ENCODE measurements at regions not wholly inside any gene's neighbourhood (a gene's known extent, or its start where the extent isn't known, plus 50 kb on each side); places are given as distances from the start of the nearest gene placed in this dataset.
"Not testable (repeated sequence)": the region's sequence is repeated elsewhere in the genome, so short reads cannot be mapped to it uniquely, and the experiment has no call there.

- POLR2A ChIA-PET = no interaction called here
- CTCF ChIA-PET = no interaction called here
Observed at GRCh38 chr2:75328156-75328555, 128.8 kb upstream of the TACR1 start.

- POLR2A ChIA-PET = no interaction called here
- CTCF ChIA-PET = no interaction called here
Observed at GRCh38 chr2:75327334-75327733, 128.0 kb upstream of the TACR1 start.

GRCh38 chr2:75326645-75327044, 127.3 kb upstream of the TACR1 start:
- ChIA-PET CTCF (no interaction called here), POLR2A (no interaction called here)

GRCh38 chr2:75325594-75325993, 126.3 kb upstream of the TACR1 start:
- POLR2A ChIA-PET = no interaction called here
- CTCF ChIA-PET = no interaction called here

- ChIA-PET CTCF (no interaction called here), POLR2A (no interaction called here)
Observed at GRCh38 chr2:75324861-75325284, 125.6 kb upstream of the TACR1 start.

- CTCF ChIA-PET = no interaction called here
- POLR2A ChIA-PET = no interaction called here
Observed at GRCh38 chr2:75324141-75324540, 124.8 kb upstream of the TACR1 start.

GRCh38 chr2:75321599-75321922, 122.2 kb upstream of the TACR1 start:
- ChIA-PET CTCF (no interaction called here), POLR2A (no interaction called here)

- ChIA-PET POLR2A (no interaction called here), CTCF (no interaction called here)
Observed at GRCh38 chr2:75320898-75321598, 121.7 kb upstream of the TACR1 start.

GRCh38 chr2:75319951-75320350, 120.6 kb upstream of the TACR1 start:
- ChIA-PET CTCF (no interaction called here), POLR2A (no interaction called here)

GRCh38 chr2:75317802-75318201, 118.5 kb upstream of the TACR1 start:
- ChIA-PET POLR2A (no interaction called here), CTCF (no interaction called here)

GRCh38 chr2:75317316-75317715, 118.0 kb upstream of the TACR1 start:
- CTCF ChIA-PET = interaction anchor here (0.6 kb wide), 1 partner anchor 53 kb away, joined by 4 read pairs; no protein-coding TSS in a partner anchor
- POLR2A ChIA-PET = no interaction called here

GRCh38 chr2:75315436-75315835, 116.1 kb upstream of the TACR1 start:
- POLR2A ChIA-PET = no interaction called here
- CTCF ChIA-PET = no interaction called here

- ChIA-PET CTCF (no interaction called here), POLR2A (no interaction called here)
Observed at GRCh38 chr2:75311993-75312392, 112.7 kb upstream of the TACR1 start.

- POLR2A ChIA-PET = no interaction called here
- CTCF ChIA-PET = no interaction called here
Observed at GRCh38 chr2:75311521-75311920, 112.2 kb upstream of the TACR1 start.

GRCh38 chr2:75310876-75311275, 111.6 kb upstream of the TACR1 start:
- CTCF ChIA-PET = no interaction called here
- POLR2A ChIA-PET = no interaction called here

GRCh38 chr2:75309596-75310463, 110.5 kb upstream of the TACR1 start:
- POLR2A ChIA-PET = no interaction called here
- CTCF ChIA-PET = no interaction called here

GRCh38 chr2:75303227-75303626, 103.9 kb upstream of the TACR1 start:
- ChIA-PET CTCF (no interaction called here), POLR2A (no interaction called here)

GRCh38 chr2:75294362-75294761, 95.0 kb upstream of the TACR1 start:
- POLR2A ChIA-PET = no interaction called here

GRCh38 chr2:75292826-75293225, 93.5 kb upstream of the TACR1 start:
- CTCF ChIA-PET = no interaction called here
- POLR2A ChIA-PET = no interaction called here

More at GRCh38 chr2:75294362-75294761, 95.0 kb upstream of the TACR1 start:
- CTCF ChIA-PET = no interaction called here

GRCh38 chr2:75290600-75291150, 91.4 kb upstream of the TACR1 start:
- CTCF ChIA-PET = no interaction called here
- POLR2A ChIA-PET = no interaction called here

GRCh38 chr2:75289771-75290170, 90.5 kb upstream of the TACR1 start:
- POLR2A ChIA-PET = no interaction called here
- CTCF ChIA-PET = no interaction called here

- POLR2A ChIA-PET, CTCF ChIA-PET: not testable (repeated sequence)
Observed at GRCh38 chr2:75289178-75289577, 89.9 kb upstream of the TACR1 start.
